ENCODE measurements at regions not wholly inside any gene's neighbourhood (a gene's known extent, or its start where the extent isn't known, plus 50 kb on each side); places are given as distances from the start of the nearest gene placed in this dataset.

GRCh38 chr2:78682781-78683180 is 342.7 kb upstream of the REG3G start:
- TF ChIP-seq, protein P1, sequence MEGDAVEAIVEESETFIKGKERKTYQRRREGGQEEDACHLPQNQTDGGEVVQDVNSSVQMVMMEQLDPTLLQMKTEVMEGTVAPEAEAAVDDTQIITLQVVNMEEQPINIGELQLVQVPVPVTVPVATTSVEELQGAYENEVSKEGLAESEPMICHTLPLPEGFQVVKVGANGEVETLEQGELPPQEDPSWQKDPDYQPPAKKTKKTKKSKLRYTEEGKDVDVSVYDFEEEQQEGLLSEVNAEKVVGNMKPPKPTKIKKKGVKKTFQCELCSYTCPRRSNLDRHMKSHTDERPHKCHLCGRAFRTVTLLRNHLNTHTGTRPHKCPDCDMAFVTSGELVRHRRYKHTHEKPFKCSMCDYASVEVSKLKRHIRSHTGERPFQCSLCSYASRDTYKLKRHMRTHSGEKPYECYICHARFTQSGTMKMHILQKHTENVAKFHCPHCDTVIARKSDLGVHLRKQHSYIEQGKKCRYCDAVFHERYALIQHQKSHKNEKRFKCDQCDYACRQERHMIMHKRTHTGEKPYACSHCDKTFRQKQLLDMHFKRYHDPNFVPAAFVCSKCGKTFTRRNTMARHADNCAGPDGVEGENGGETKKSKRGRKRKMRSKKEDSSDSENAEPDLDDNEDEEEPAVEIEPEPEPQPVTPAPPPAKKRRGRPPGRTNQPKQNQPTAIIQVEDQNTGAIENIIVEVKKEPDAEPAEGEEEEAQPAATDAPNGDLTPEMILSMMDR (IDR thresholded peaks at IDR 0.05) = no peak
- no peak for TF ChIP-seq POLR2A (IDR thresholded peaks at IDR 0.05)
- TF ChIP-seq POLR2AphosphoS5 (IDR thresholded peaks at IDR 0.05; ENCODE audit: insufficient read depth in 1 of 2, low read depth in 1 of 2) = no peak

All from vagina (tissue), 2 donors.